SU-DHL-6 (cell line): ENCODE measurements at regions not wholly inside any gene's neighbourhood (a gene's known extent, or its start where the extent isn't known, plus 50 kb on each side); places are given as distances from the start of the nearest gene placed in this dataset.

ENCODE experiments used
- EZH2phosphoT487 ChIP-seq: fragments of 200-600 bp; sonication (generic), shearing (Covaris generic); conservative IDR thresholded peaks from 2 replicates; pipeline ENCODE4 v1.6.1; 2018; ENCODE audit warnings: mild to moderate bottlenecking, antibody characterized with exemption, low read length, moderate library complexity, mixed read lengths
- TF ChIP-seq, protein P1 (sequence below): fragments of 200-600 bp; sonication (generic); IDR thresholded peaks from one replicate; pipeline ENCODE4 v1.5.1; 2017; ENCODE audit warnings: antibody characterized with exemption, mild to moderate bottlenecking, low read length, moderate library complexity; ENCODE audit not compliant: insufficient read depth, poor library complexity, severe bottlenecking

- no peak for TF ChIP-seq EZH2phosphoT487
- TF ChIP-seq, protein P1, sequence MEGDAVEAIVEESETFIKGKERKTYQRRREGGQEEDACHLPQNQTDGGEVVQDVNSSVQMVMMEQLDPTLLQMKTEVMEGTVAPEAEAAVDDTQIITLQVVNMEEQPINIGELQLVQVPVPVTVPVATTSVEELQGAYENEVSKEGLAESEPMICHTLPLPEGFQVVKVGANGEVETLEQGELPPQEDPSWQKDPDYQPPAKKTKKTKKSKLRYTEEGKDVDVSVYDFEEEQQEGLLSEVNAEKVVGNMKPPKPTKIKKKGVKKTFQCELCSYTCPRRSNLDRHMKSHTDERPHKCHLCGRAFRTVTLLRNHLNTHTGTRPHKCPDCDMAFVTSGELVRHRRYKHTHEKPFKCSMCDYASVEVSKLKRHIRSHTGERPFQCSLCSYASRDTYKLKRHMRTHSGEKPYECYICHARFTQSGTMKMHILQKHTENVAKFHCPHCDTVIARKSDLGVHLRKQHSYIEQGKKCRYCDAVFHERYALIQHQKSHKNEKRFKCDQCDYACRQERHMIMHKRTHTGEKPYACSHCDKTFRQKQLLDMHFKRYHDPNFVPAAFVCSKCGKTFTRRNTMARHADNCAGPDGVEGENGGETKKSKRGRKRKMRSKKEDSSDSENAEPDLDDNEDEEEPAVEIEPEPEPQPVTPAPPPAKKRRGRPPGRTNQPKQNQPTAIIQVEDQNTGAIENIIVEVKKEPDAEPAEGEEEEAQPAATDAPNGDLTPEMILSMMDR: no peak
These were observed 283.2 kb upstream of the TMEM161B start for GRCh38 chr5:88551724-88552345.
